IgD-negative memory B cell (primary cell): ENCODE measurements at regions not wholly inside any gene's neighbourhood (a gene's known extent, or its start where the extent isn't known, plus 50 kb on each side); places are given as distances from the start of the nearest gene placed in this dataset.

Source experiments
- H3K27ac Mint-ChIP-seq, 3 donors: one replicate each; pipeline ENCODE4 v1.8.0; 2020 to 2022; ENCODE audit warnings: mild to moderate bottlenecking in 3 of 3, mixed read lengths in 3 of 3, moderate library complexity in 1 of 3
- H3K27me3 Mint-ChIP-seq: one replicate; pipeline ENCODE4 v1.8.0; 2021; ENCODE audit warnings: mixed read lengths
- H3K36me3 Mint-ChIP-seq: one replicate; pipeline ENCODE4 v1.8.0; 2020; ENCODE audit warnings: mild to moderate bottlenecking, mixed read lengths
- H3K4me1 Mint-ChIP-seq, 3 donors: one replicate each; pipeline ENCODE4 v1.8.0; 2020 to 2022; ENCODE audit warnings: mixed read lengths in 3 of 3, mild to moderate bottlenecking in 1 of 3
- H3K4me3 Mint-ChIP-seq, 4 donors: one replicate each; pipeline ENCODE4 v1.8.0; 2020 to 2022; ENCODE audit warnings: mild to moderate bottlenecking in 4 of 4, mixed read lengths in 4 of 4, moderate library complexity in 3 of 4
- H3K9me3 Mint-ChIP-seq, 3 donors: one replicate each; pipeline ENCODE4 v1.8.0; 2020 to 2021; ENCODE audit warnings: mixed read lengths in 3 of 3, mild to moderate bottlenecking in 1 of 3

DNA sequence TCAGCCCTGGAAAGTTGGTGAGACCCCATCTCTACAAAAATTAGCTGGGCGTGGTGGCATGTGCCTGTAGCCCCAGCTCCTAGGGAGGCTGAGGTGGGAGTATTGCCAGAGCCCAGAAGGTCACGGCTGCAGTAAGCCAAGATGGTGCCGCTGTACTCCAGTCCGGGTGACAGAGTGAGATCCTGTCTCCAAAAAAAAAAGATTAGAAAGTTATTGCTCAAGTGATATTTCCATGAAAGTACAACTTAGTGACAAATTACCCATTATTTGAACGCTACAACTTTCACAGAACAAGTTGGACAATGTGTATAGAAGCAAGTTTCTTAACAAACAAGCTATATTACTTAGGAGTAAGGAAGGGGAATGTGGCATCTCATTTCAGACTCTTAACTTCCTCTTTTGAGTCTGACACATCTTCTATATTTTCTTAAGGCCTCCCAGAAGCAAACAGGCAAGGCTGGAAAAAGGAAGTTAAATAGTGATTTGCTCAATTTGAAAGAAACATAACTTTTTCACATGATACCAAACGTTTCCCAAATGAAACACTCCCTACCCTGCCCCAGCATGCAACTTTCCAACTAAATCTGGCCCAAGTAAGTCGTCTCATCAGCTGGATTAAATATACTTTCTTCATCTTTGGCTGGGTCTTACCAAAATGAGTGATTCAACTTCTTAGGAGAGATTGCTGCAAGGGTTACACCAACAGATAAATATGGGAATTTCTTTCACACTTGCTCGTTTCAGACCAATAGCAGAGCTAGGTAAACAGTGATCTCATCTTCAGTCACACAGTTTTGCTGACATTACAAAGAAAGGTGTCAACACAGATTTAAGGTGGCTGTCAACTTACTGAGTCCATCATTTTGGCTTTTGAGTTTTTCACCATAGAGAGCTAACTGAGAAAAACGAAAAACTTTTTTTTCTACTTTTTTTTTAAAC lies 66.3 kb upstream of the KLF6 start:
- H3K9me3 Mint-ChIP-seq = no peaks in the 10 kb centered on the region
- no peaks in the 10 kb centered on the region for H3K27me3 Mint-ChIP-seq
- peaks cover 2% of the 10 kb centered on the region for H3K36me3 Mint-ChIP-seq
- peak overlapping the region; percentile 3 to 90 (median 20) for H3K4me3 Mint-ChIP-seq
- peaks cover 18 to 29% (median 21%) of the 10 kb centered on the region in 3 donors for H3K4me1 Mint-ChIP-seq
- H3K27ac Mint-ChIP-seq = peak overlapping the region; percentile 60 to 83 (median 71)

DNA sequence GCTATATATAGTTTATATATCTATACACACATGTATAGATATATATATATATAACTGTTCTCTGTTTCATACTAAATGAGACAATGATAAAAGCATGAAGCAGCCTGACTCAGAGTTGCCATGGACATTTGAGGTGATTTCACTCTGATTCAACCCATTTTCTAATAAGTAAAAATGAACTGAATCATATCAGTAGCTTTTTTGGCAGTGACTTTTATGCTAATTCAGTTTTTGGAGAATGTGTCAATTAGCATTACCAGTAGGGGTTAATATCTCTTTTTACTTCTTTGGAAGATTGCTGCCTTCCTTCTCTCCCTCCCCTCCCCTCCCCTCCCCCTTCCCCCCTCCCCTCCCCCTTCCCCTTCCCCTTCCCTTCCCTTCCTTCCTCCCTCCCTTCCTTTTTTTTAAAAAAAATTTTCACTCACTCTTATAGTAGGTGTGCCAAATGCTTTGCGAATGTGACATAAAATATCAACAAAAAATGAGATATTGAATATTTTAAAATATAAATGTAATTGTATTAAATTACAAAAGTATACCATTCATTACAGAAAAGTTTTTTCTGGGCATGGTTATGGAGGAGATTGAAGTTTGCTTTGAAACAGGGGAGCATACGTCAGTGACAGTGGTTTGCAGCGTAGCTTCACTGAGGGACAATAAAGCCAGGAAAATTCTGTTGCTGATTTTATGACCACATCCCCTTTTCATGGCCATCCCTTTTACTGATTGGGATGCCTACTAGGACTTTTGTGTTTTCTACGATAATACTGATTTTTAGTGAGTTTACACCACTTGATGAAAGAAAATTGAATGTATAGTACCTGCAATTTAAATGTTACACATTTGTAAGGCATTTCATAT lies 64.0 kb upstream of the KLF6 start:
- Mint-ChIP-seq H3K9me3 (no peaks in the 10 kb centered on the region), H3K27me3 (no peaks in the 10 kb centered on the region), H3K4me3 (no peak overlapping the region), H3K27ac (no peak overlapping the region), H3K4me1 (peaks cover 17 to 29% (median 21%) of the 10 kb centered on the region in 3 donors), H3K36me3 (peaks cover 2% of the 10 kb centered on the region)

GRCh38 chr10:3848005-3848774 lies 63.2 kb upstream of the KLF6 start:
- peaks cover 2% of the 10 kb centered on the region for H3K36me3 Mint-ChIP-seq
- H3K27me3 Mint-ChIP-seq = no peaks in the 10 kb centered on the region
- no peaks in the 10 kb centered on the region for H3K9me3 Mint-ChIP-seq
- H3K4me3 Mint-ChIP-seq = no peak overlapping the region
- H3K4me1 Mint-ChIP-seq = peaks cover 17 to 26% (median 21%) of the 10 kb centered on the region in 3 donors
- no peak overlapping the region for H3K27ac Mint-ChIP-seq

DNA sequence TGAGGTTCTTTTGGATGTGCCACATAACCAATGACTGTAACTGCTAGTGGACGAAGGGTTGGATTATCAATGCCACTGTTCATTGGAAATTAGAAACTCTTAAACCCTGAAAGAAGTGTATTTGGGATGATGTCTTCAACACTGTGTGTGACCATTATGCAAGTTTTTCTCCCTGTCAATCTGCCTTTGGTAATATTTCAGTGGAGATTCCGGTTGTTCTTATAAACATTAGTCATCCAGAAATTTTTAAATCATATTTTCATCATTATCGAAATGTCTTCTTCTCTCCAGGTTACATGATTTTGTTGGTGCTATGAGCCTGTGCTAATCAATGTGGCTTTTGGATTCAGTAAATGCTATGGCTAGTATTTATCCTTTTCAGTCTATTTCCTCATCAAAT lies 61.7 kb upstream of the KLF6 start:
- no peak overlapping the region for H3K27ac Mint-ChIP-seq
- no peaks in the 10 kb centered on the region for H3K27me3 Mint-ChIP-seq
- H3K4me1 Mint-ChIP-seq = peaks cover 11 to 17% (median 14%) of the 10 kb centered on the region in 3 donors
- H3K4me3 Mint-ChIP-seq = no peak overlapping the region
- peaks cover 0 to 3% (median 2%) of the 10 kb centered on the region in 3 donors for H3K9me3 Mint-ChIP-seq
- H3K36me3 Mint-ChIP-seq = peaks cover 2% of the 10 kb centered on the region

DNA sequence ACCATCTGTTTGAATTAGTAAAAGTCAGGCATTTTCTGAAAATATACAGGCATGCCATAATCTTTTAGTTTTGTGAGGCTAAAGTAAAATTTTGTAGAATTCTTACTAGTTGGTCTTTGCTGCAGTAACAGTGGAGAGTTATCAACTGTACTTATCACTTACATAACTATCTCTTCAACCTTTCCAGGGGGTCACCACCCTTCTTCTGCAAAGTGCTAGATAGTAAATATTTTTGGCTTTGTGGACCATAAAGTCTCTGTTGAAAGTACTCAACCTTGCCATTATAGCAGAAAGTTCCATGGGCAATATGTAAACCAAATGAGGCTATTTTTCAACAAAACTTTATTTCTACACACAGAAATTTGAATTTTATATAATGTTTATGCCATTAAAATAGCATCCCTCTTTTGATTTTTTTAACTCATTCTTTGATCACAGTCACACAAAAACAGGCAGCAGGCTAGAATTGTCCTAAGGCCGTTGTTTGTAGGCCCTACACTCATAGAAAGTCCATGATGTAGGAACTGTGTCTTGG lies 59.5 kb upstream of the KLF6 start:
- Mint-ChIP-seq H3K9me3 (peaks cover 0 to 3% (median 2%) of the 10 kb centered on the region in 3 donors), H3K4me3 (no peak overlapping the region), H3K36me3 (peaks cover 2% of the 10 kb centered on the region), H3K27ac (no peak overlapping the region), H3K4me1 (no peaks in the 10 kb centered on the region), H3K27me3 (no peaks in the 10 kb centered on the region)

GRCh38 chr10:3838460-3839437 lies 53.7 kb upstream of the KLF6 start:
- peaks cover 0 to 18% (median 14%) of the 10 kb centered on the region in 3 donors for H3K4me1 Mint-ChIP-seq
- peaks cover 0 to 3% (median 2%) of the 10 kb centered on the region in 3 donors for H3K9me3 Mint-ChIP-seq
- no peaks in the 10 kb centered on the region for H3K27me3 Mint-ChIP-seq
- no peak overlapping the region for H3K27ac Mint-ChIP-seq
- no peak overlapping the region for H3K4me3 Mint-ChIP-seq
- no peaks in the 10 kb centered on the region for H3K36me3 Mint-ChIP-seq

DNA sequence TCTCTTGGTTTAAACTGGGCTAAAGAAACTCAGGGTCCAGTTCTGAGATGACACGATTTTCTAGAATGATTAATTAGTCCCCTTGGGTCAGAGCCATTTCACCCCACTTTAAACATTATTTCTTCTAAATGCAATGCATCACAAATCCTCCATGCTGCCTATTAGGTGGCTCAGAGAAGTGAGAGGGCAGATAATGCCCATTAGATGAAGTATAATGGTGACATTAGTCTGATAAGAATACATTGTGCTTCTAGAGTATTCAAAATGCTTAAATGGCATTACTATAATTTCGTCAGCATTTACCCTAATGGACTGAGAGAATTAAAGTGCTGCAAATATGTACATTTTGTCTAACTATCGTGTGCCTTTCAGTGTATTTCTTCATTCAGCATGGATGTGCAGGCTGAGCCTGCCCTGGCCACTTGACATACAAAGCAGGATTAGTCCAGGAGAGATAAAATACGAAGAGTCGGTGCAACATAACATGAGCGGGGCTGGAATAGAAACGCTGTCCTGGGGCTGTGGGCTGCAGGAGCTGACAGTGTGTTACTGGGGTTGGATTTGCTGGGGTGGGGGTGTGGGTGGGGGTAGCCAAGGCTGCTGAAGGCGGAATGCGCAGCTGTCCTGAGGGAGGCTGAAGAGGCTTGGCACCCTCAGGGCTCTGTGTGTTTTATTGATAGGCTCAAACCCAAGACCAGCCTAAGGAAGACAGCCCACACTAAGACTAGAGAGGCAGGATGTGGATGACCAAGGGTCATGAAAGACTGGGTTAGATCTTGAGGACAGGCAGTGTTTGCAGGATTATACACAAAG lies 52.8 kb upstream of the KLF6 start:
- Mint-ChIP-seq H3K9me3 (peaks cover 0 to 3% (median 2%) of the 10 kb centered on the region in 3 donors), H3K27me3 (no peaks in the 10 kb centered on the region), H3K4me1 (peaks cover 0 to 18% (median 14%) of the 10 kb centered on the region in 3 donors), H3K4me3 (no peak overlapping the region), H3K27ac (peak overlapping the region in 1 of 3 donors; percentile 30), H3K36me3 (no peaks in the 10 kb centered on the region)

- H3K9me3 Mint-ChIP-seq = no peaks in the 10 kb centered on the region
- peaks cover 0 to 30% (median 14%) of the 10 kb centered on the region in 3 donors for H3K4me1 Mint-ChIP-seq
- peak overlapping the region in 1 of 4 donors; percentile 9 for H3K4me3 Mint-ChIP-seq
- no peaks in the 10 kb centered on the region for H3K36me3 Mint-ChIP-seq
- H3K27me3 Mint-ChIP-seq = no peaks in the 10 kb centered on the region
- peak overlapping the region in 1 of 3 donors; percentile 35 for H3K27ac Mint-ChIP-seq
Observed at GRCh38 chr10:3836222-3836820, 51.3 kb upstream of the KLF6 start.

GRCh38 chr10:3835770-3836169 lies 50.8 kb upstream of the KLF6 start:
- no peaks in the 10 kb centered on the region for H3K9me3 Mint-ChIP-seq
- no peaks in the 10 kb centered on the region for H3K36me3 Mint-ChIP-seq
- no peaks in the 10 kb centered on the region for H3K27me3 Mint-ChIP-seq
- peak overlapping the region in 1 of 3 donors; percentile 35 for H3K27ac Mint-ChIP-seq
- H3K4me3 Mint-ChIP-seq = no peak overlapping the region
- peaks cover 0 to 30% (median 14%) of the 10 kb centered on the region in 3 donors for H3K4me1 Mint-ChIP-seq

- H3K36me3 Mint-ChIP-seq = no peaks in the 10 kb centered on the region
- H3K27ac Mint-ChIP-seq = no peak overlapping the region
- no peaks in the 10 kb centered on the region for H3K9me3 Mint-ChIP-seq
- H3K4me1 Mint-ChIP-seq = peaks cover 0 to 30% (median 15%) of the 10 kb centered on the region in 3 donors
- H3K27me3 Mint-ChIP-seq = no peaks in the 10 kb centered on the region
- H3K4me3 Mint-ChIP-seq = no peak overlapping the region
Observed at GRCh38 chr10:3834947-3835346, 49.9 kb upstream of the KLF6 start.
